C4-2B (cell line): ENCODE measurements at regions not wholly inside any gene's neighbourhood (a gene's known extent, or its start where the extent isn't known, plus 50 kb on each side); places are given as distances from the start of the nearest gene placed in this dataset.

Experiments
- CTCF ChIP-seq: fragments of 450-650 bp; conservative IDR thresholded peaks from 2 replicates; pipeline ENCODE4 v1.5.1; 2017; ENCODE audit warnings: mild to moderate bottlenecking
- ZFX ChIP-seq: fragments of 450-650 bp; IDR thresholded peaks from 2 replicates; pipeline ENCODE4 v1.6.1; 2017

GRCh38 chr18:55876254-55876653 is 288.3 kb upstream of the TCF4 start:
- TF ChIP-seq CTCF: no peak
- no peak for TF ChIP-seq ZFX
